DND-41 (cell line): ENCODE measurements at regions not wholly inside any gene's neighbourhood (a gene's known extent, or its start where the extent isn't known, plus 50 kb on each side); places are given as distances from the start of the nearest gene placed in this dataset.

Experiments
- ATAC-seq: fragments of 200-7000 bp; cut with Tn5 transposase; 3 replicates; pipeline ENCODE4 v1.9.1; 2021; ENCODE audit warnings: low read depth; ENCODE audit not compliant: insufficient read depth
- DNase-seq: peaks from one replicate; pipeline ENCODE4 v3.0.0-alpha.2; 2020
- H2AFZ ChIP-seq: 2 replicates; pipeline ENCODE4 v1.6.0; 2012; ENCODE audit warnings: low read depth, low read length
- H3K27ac ChIP-seq: 2 replicates; pipeline ENCODE4 v1.5.1; 2012; ENCODE audit warnings: low read length, inconsistent platforms
- H3K27me3 ChIP-seq: fragments of 200-600 bp; sonication (generic); 2 replicates; pipeline ENCODE4 v1.6.0; 2012; ENCODE audit warnings: low read length, mild to moderate bottlenecking, inconsistent platforms; ENCODE audit not compliant: insufficient read depth, poor library complexity
- H3K36me3 ChIP-seq: 2 replicates; pipeline ENCODE4 v1.5.1; 2012; ENCODE audit warnings: low read length, inconsistent platforms; ENCODE audit not compliant: insufficient read depth
- H3K4me1 ChIP-seq: 2 replicates; pipeline ENCODE4 v1.5.1; 2012; ENCODE audit warnings: mild to moderate bottlenecking, low read length; ENCODE audit not compliant: insufficient read depth
- H3K4me2 ChIP-seq: 2 replicates; pipeline ENCODE4 v1.6.0; 2012; ENCODE audit warnings: mild to moderate bottlenecking, moderate library complexity, low read length, inconsistent platforms; ENCODE audit not compliant: insufficient read depth
- H3K4me3 ChIP-seq, 2 experiments: fragments of 200-600 bp in 1 of 2; shearing (Covaris generic) in 1 of 2; 2 replicates each; pipeline ENCODE4 v1.5.1; 2012 to 2016; ENCODE audit warnings: inconsistent platforms in 2 of 2, low read length in 2 of 2, mild to moderate bottlenecking in 2 of 2, low read depth in 1 of 2, moderate library complexity in 1 of 2
- H3K79me2 ChIP-seq: 2 replicates; pipeline ENCODE4 v1.6.0; 2012; ENCODE audit warnings: low read length, inconsistent platforms; ENCODE audit not compliant: insufficient read depth
- H3K9ac ChIP-seq: 2 replicates; pipeline ENCODE4 v1.6.0; 2012; ENCODE audit warnings: low read depth, mild to moderate bottlenecking, inconsistent platforms, low read length, moderate library complexity
- H3K9me3 ChIP-seq: 2 replicates; pipeline ENCODE4 v1.5.1; 2012; ENCODE audit warnings: low read length, moderate library complexity, mild to moderate bottlenecking, inconsistent platforms; ENCODE audit not compliant: insufficient read depth, severe bottlenecking
- H4K20me1 ChIP-seq: 2 replicates; pipeline ENCODE4 v1.6.0; 2012; ENCODE audit warnings: low read length; ENCODE audit not compliant: insufficient read depth
- EZH2 ChIP-seq: IDR thresholded peaks from 3 replicates; pipeline ENCODE4 v1.6.1; 2012; ENCODE audit warnings: borderline replicate concordance, low read depth, mild to moderate bottlenecking, moderate library complexity, low read length, inconsistent platforms; ENCODE audit not compliant: severe bottlenecking
- TF ChIP-seq, protein P1 (sequence below): IDR thresholded peaks from 2 replicates; pipeline ENCODE4 v1.5.1; 2012; ENCODE audit warnings: borderline replicate concordance, low read length, moderate library complexity, mild to moderate bottlenecking; ENCODE audit not compliant: poor library complexity, severe bottlenecking; ENCODE audit errors: extremely low read depth

DNA sequence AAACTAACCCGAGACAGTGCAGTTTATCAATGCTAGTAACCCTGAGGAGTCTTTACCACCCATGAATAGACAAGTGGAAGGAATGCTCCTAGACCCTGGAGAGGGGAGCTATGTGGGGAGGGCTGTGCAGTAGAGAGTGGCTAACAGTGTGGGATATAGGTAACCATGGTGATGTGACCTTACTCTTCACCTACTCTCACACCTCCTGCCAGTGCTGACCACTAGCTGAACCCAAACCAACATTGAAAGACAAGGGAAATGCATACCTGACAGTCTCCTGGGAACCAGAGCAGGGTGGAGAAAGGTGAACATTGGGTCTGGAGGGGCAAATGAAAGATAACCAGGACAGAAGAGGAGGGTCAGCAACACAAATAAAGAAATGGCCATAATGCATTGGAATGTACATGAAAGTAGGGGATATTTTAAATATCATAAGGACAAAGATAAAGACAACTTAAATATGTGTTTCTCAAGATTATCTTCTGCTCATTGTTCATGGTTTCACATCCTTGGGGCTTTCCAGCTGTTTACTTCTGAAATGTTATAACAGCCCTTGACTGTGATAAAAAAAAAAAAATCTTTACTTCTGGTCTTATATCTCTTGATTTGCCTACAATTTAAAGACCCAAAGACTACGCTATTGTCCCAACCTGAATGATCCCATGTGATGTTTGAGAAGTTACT lies 983.3 kb upstream of the TENM4 start:
- H3K4me1 ChIP-seq: no peaks in the 10 kb centered on the region
- ATAC-seq (no peak), DNase-seq (no peak)
- no peak overlapping the region for H3K4me3 ChIP-seq
- H3K79me2 ChIP-seq: no peaks in the 10 kb centered on the region
- H3K27ac ChIP-seq: no peak overlapping the region
- H3K27me3 ChIP-seq: no peaks in the 10 kb centered on the region
- H3K36me3 ChIP-seq: no peaks in the 10 kb centered on the region
- TF ChIP-seq, protein P1, sequence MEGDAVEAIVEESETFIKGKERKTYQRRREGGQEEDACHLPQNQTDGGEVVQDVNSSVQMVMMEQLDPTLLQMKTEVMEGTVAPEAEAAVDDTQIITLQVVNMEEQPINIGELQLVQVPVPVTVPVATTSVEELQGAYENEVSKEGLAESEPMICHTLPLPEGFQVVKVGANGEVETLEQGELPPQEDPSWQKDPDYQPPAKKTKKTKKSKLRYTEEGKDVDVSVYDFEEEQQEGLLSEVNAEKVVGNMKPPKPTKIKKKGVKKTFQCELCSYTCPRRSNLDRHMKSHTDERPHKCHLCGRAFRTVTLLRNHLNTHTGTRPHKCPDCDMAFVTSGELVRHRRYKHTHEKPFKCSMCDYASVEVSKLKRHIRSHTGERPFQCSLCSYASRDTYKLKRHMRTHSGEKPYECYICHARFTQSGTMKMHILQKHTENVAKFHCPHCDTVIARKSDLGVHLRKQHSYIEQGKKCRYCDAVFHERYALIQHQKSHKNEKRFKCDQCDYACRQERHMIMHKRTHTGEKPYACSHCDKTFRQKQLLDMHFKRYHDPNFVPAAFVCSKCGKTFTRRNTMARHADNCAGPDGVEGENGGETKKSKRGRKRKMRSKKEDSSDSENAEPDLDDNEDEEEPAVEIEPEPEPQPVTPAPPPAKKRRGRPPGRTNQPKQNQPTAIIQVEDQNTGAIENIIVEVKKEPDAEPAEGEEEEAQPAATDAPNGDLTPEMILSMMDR: no peak
- TF ChIP-seq EZH2: no peak
- H3K4me2 ChIP-seq: no peak overlapping the region
- H3K9me3 ChIP-seq: no peaks in the 10 kb centered on the region
- no peak overlapping the region for H2AFZ ChIP-seq
- H4K20me1 ChIP-seq: no peaks in the 10 kb centered on the region
- H3K9ac ChIP-seq: no peak overlapping the region

DNA sequence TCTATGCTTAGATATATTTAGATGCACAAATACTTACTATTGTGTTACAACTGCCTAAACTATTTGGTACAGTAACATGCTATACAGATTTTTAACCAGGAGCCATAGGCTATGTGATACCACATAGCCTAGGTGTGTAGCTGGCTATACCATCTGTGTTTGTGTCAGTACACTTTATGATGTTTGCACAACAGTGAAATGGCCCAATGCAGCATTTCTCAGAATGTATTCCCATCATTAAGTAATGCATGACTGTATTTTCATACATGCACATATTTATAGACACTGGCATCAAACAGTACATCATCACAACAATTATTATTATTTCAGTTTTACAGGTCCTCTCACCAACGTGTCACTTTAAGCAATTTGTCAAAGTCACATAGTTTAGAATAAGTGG lies 979.5 kb upstream of the TENM4 start:
- Histone ChIP-seq H3K36me3 (no peaks in the 10 kb centered on the region), H3K4me3 (no peak overlapping the region), H3K9ac (no peak overlapping the region), H3K4me1 (no peaks in the 10 kb centered on the region), H3K27me3 (no peaks in the 10 kb centered on the region), H4K20me1 (no peaks in the 10 kb centered on the region), H3K4me2 (no peak overlapping the region), H3K79me2 (no peaks in the 10 kb centered on the region), H3K27ac (no peak overlapping the region), H2AFZ (no peak overlapping the region), H3K9me3 (no peaks in the 10 kb centered on the region)
- ATAC-seq (no peak), DNase-seq (no peak)
- TF ChIP-seq, protein P1: no peak
- TF ChIP-seq EZH2: no peak

DNA sequence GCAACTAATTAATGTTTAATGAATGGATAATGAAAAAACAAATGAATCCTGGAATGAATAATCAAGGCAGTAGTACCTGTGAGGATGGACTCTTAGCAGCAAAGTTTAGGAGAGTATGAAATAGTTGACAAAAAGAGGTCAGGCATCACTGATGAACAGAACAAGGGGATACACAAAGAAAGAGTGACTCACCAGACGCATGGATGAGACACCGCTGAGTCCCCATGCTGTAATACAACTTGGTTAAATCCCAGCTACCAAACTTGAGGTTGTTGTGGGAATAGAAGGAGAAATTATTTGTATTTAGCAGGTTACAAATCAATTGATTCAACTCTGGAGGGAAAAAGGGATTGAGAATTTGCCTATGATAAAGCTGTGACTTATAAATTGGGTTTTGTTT lies 976.9 kb upstream of the TENM4 start:
- Histone ChIP-seq H3K79me2 (no peaks in the 10 kb centered on the region), H3K9me3 (no peaks in the 10 kb centered on the region), H3K27ac (no peak overlapping the region), H4K20me1 (no peaks in the 10 kb centered on the region), H2AFZ (no peak overlapping the region), H3K27me3 (no peaks in the 10 kb centered on the region), H3K4me3 (no peak overlapping the region), H3K4me2 (no peak overlapping the region), H3K36me3 (no peaks in the 10 kb centered on the region), H3K9ac (no peak overlapping the region), H3K4me1 (no peaks in the 10 kb centered on the region)
- ATAC-seq (no peak), DNase-seq (no peak)
- TF ChIP-seq EZH2: no peak
- TF ChIP-seq, protein P1: no peak

DNA sequence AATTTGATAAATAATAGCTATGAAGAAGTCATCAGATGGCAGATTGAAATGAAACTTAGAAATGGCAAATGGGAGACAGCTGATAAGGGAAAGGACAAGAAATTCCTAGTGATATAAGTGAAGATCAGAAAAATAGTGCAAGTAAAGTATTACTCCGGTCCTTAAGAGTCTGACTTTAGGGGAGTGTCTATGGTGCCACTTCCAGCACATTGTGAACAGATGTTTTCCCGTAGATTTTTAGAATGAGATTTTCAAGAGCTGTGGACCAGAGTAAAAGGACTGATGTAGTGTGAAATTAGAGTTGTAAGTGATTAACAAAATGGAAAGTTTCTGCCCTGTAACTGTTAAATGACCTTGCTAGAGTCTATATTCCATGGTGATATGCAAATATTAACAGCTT lies 974.8 kb upstream of the TENM4 start:
- H3K36me3 ChIP-seq: no peaks in the 10 kb centered on the region
- no peak overlapping the region for H3K4me2 ChIP-seq
- TF ChIP-seq, protein P1: no peak
- no peak for TF ChIP-seq EZH2
- no peak overlapping the region for H3K9ac ChIP-seq
- H3K4me3 ChIP-seq: no peak overlapping the region
- H4K20me1 ChIP-seq: no peaks in the 10 kb centered on the region
- ATAC-seq (no peak), DNase-seq (no peak)
- no peaks in the 10 kb centered on the region for H3K27me3 ChIP-seq
- no peaks in the 10 kb centered on the region for H3K79me2 ChIP-seq
- H2AFZ ChIP-seq: no peak overlapping the region
- H3K27ac ChIP-seq: no peak overlapping the region
- no peaks in the 10 kb centered on the region for H3K4me1 ChIP-seq
- no peaks in the 10 kb centered on the region for H3K9me3 ChIP-seq
